B cell (primary cell): ENCODE measurements at regions not wholly inside any gene's neighbourhood (a gene's known extent, or its start where the extent isn't known, plus 50 kb on each side); places are given as distances from the start of the nearest gene placed in this dataset.

ENCODE experiments used
- EZH2 ChIP-seq: IDR thresholded peaks from 2 replicates; pipeline ENCODE4 v1.6.1; 2012; ENCODE audit warnings: borderline replicate concordance, low read depth, mild to moderate bottlenecking, moderate library complexity, low read length; ENCODE audit not compliant: insufficient read depth, poor library complexity, severe bottlenecking
- TF ChIP-seq, protein P1 (sequence below): fragments of 200-600 bp; IDR thresholded peaks from one replicate; pipeline ENCODE4 v1.8.0; 2022; ENCODE audit warnings: antibody characterized with exemption, mild to moderate bottlenecking

- TF ChIP-seq, protein P1, sequence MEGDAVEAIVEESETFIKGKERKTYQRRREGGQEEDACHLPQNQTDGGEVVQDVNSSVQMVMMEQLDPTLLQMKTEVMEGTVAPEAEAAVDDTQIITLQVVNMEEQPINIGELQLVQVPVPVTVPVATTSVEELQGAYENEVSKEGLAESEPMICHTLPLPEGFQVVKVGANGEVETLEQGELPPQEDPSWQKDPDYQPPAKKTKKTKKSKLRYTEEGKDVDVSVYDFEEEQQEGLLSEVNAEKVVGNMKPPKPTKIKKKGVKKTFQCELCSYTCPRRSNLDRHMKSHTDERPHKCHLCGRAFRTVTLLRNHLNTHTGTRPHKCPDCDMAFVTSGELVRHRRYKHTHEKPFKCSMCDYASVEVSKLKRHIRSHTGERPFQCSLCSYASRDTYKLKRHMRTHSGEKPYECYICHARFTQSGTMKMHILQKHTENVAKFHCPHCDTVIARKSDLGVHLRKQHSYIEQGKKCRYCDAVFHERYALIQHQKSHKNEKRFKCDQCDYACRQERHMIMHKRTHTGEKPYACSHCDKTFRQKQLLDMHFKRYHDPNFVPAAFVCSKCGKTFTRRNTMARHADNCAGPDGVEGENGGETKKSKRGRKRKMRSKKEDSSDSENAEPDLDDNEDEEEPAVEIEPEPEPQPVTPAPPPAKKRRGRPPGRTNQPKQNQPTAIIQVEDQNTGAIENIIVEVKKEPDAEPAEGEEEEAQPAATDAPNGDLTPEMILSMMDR, result no peak
- TF ChIP-seq EZH2, result no peak
Measured at GRCh38 chrX:69010339-69010738, 154.9 kb downstream of the PJA1 start.
